AG04450 (cell line): ENCODE measurements at regions not wholly inside any gene's neighbourhood (a gene's known extent, or its start where the extent isn't known, plus 50 kb on each side); places are given as distances from the start of the nearest gene placed in this dataset.

Source experiments
- CTCF ChIA-PET: fragments of 300-600, 350-600 bp; formaldehyde crosslinking; extraction: SDS; loops from one replicate; lab custom pipeline; 2022; ENCODE audit warnings: antibody characterized with exemption, inconsistent platforms; lab: Charles Lee
- POLR2A ChIA-PET: fragments of 350-600 bp; formaldehyde crosslinking; extraction: SDS; loops from one replicate; lab custom pipeline; 2021; ENCODE audit warnings: antibody characterized with exemption, inconsistent platforms; lab: Yijun Ruan, JAX
- DNase-seq: peaks from one replicate; pipeline ENCODE4 v3.0.0-alpha.2; 2011; ENCODE audit warnings: low read depth, low spot score
- H3K27ac ChIP-seq: one replicate; pipeline ENCODE4 v1.5.1; 2012; ENCODE audit warnings: low read depth, low read length, control low read depth
- H3K27me3 ChIP-seq: one replicate; pipeline ENCODE4 v1.6.0; 2012; ENCODE audit warnings: low read length; ENCODE audit not compliant: control insufficient read depth, insufficient read depth
- H3K4me3 ChIP-seq: 2 replicates; pipeline ENCODE4 v1.5.1; 2011; ENCODE audit warnings: mild to moderate bottlenecking, low read depth, low read length, control low read depth
- H3K9me3 ChIP-seq: 2 replicates; pipeline ENCODE4 v1.5.1; 2012; ENCODE audit warnings: low read length; ENCODE audit not compliant: control insufficient read depth, insufficient read depth
- CTCF ChIP-seq: IDR thresholded peaks from 2 replicates; pipeline ENCODE4 v1.5.1; 2011; ENCODE audit warnings: low read depth, low read length, control low read depth, inconsistent platforms

- no peaks in the 10 kb centered on the region for H3K9me3 ChIP-seq
- H3K4me3 ChIP-seq: no peak overlapping the region
- no peak for TF ChIP-seq CTCF
- CTCF ChIA-PET: no interaction called here
- no peak overlapping the region for H3K27ac ChIP-seq
- POLR2A ChIA-PET: no interaction called here
- H3K27me3 ChIP-seq: no peaks in the 10 kb centered on the region
- DNase-seq: no peak
Measured at GRCh38 chr4:96260064-96260682, 420.3 kb downstream of the PDHA2 start.

- DNase-seq: no peak
- TF ChIP-seq CTCF: no peak
- CTCF ChIA-PET: no interaction called here
- Histone ChIP-seq H3K27me3 (no peaks in the 10 kb centered on the region), H3K27ac (no peak overlapping the region), H3K4me3 (no peak overlapping the region), H3K9me3 (no peaks in the 10 kb centered on the region)
- POLR2A ChIA-PET: no interaction called here
Measured at GRCh38 chr4:96262057-96262456, 422.2 kb downstream of the PDHA2 start.

GRCh38 chr4:96263291-96263690 lies 423.4 kb downstream of the PDHA2 start:
- DNase-seq: no peak
- ChIA-PET POLR2A (no interaction called here), CTCF (no interaction called here)
- Histone ChIP-seq H3K27ac (no peak overlapping the region), H3K9me3 (no peaks in the 10 kb centered on the region), H3K27me3 (no peaks in the 10 kb centered on the region), H3K4me3 (no peak overlapping the region)
- TF ChIP-seq CTCF: no peak

- Histone ChIP-seq H3K27ac (no peak overlapping the region), H3K9me3 (no peaks in the 10 kb centered on the region), H3K4me3 (no peak overlapping the region), H3K27me3 (no peaks in the 10 kb centered on the region)
- CTCF ChIA-PET: no interaction called here
- no peak for DNase-seq
- POLR2A ChIA-PET: no interaction called here
- TF ChIP-seq CTCF: no peak
Measured at GRCh38 chr4:96264941-96265463, 425.1 kb downstream of the PDHA2 start.

GRCh38 chr4:96293806-96294205 lies 453.9 kb downstream of the PDHA2 start:
- POLR2A ChIA-PET: no interaction called here
- CTCF ChIA-PET: no interaction called here
- H3K27me3 ChIP-seq: no peaks in the 10 kb centered on the region
- no peak for DNase-seq
- no peak overlapping the region for H3K27ac ChIP-seq
- no peaks in the 10 kb centered on the region for H3K9me3 ChIP-seq
- no peak overlapping the region for H3K4me3 ChIP-seq
- no peak for TF ChIP-seq CTCF
